Fibroblast of lung (primary cell): ENCODE measurements at regions not wholly inside any gene's neighbourhood (a gene's known extent, or its start where the extent isn't known, plus 50 kb on each side); places are given as distances from the start of the nearest gene placed in this dataset.
A peak's percentile ranks its signal among the peaks of the same experiment; 100 is the strongest.

Experiments used
- DNase-seq, 2 donors: peaks; one replicate each; pipeline versions ENCODE4 v3.0.0 to v3.0.0-alpha.2; 2010; ENCODE audit warnings: low read depth in 2 of 2
- H2AFZ ChIP-seq: 2 replicates; pipeline ENCODE4 v1.5.1; 2012; ENCODE audit warnings: low read length, control low read depth, inconsistent platforms
- H3K27ac ChIP-seq: 2 replicates; pipeline ENCODE4 v1.5.1; 2011; ENCODE audit warnings: low read length, control low read depth; ENCODE audit not compliant: insufficient read depth
- H3K27me3 ChIP-seq: 2 replicates; pipeline ENCODE4 v1.5.1; 2011; ENCODE audit warnings: mild to moderate bottlenecking, low read length; ENCODE audit not compliant: control insufficient read depth, insufficient read depth
- H3K36me3 ChIP-seq: 2 replicates; pipeline ENCODE4 v1.5.1; 2011; ENCODE audit warnings: low read length; ENCODE audit not compliant: control insufficient read depth, insufficient read depth
- H3K4me1 ChIP-seq: 2 replicates; pipeline ENCODE4 v1.5.1; 2011; ENCODE audit warnings: low read length; ENCODE audit not compliant: control insufficient read depth, insufficient read depth; ENCODE audit errors: extremely low read depth
- H3K4me2 ChIP-seq: 2 replicates; pipeline ENCODE4 v1.5.1; 2011; ENCODE audit warnings: low read length, control low read depth; ENCODE audit not compliant: insufficient read depth; ENCODE audit errors: extremely low read depth
- H3K4me3 ChIP-seq, 4 experiments: fragments of 200-600 bp in 1 of 4; sonication (generic) in 1 of 4; replicated peaks in 1 of 4; 2 replicates each; pipeline ENCODE4 v1.5.1; 2011 to 2016; ENCODE audit warnings: low read length in 4 of 4, low read depth in 3 of 4, mild to moderate bottlenecking in 3 of 4, control low read depth in 2 of 4, inconsistent platforms in 1 of 4, mixed read lengths in 1 of 4; ENCODE audit not compliant: insufficient read depth in 1 of 4; ENCODE audit errors: control extremely low read depth in 1 of 4
- H3K79me2 ChIP-seq: 2 replicates; pipeline ENCODE4 v1.5.1; 2012; ENCODE audit warnings: mild to moderate bottlenecking, low read length, inconsistent platforms; ENCODE audit not compliant: control insufficient read depth, insufficient read depth
- H3K9ac ChIP-seq: 2 replicates; pipeline ENCODE4 v1.5.1; 2011; ENCODE audit warnings: mild to moderate bottlenecking, low read length, control low read depth; ENCODE audit not compliant: insufficient read depth
- H3K9me3 ChIP-seq: 2 replicates; pipeline ENCODE4 v1.5.1; 2012; ENCODE audit warnings: low read depth, low read length; ENCODE audit not compliant: control insufficient read depth, insufficient read depth
- H4K20me1 ChIP-seq: 2 replicates; pipeline ENCODE4 v1.5.1; 2011; ENCODE audit warnings: low read length; ENCODE audit not compliant: control insufficient read depth, insufficient read depth; ENCODE audit errors: extremely low read depth
- CTCF ChIP-seq, 2 donors: IDR thresholded peaks in 1 of 2; conservative IDR thresholded peaks in 1 of 2; 1 replicate in 1 of 2; 2 replicates in 1 of 2; pipeline ENCODE4 v1.5.1; 2011 to 2012; ENCODE audit warnings: low read length in 2 of 2, control low read depth in 1 of 2, inconsistent platforms in 1 of 2, low read depth in 1 of 2, mild to moderate bottlenecking in 1 of 2
- EZH2 ChIP-seq: IDR thresholded peaks from 2 replicates; pipeline ENCODE4 v1.5.1; 2012; ENCODE audit warnings: low read length, control low read depth, mild to moderate bottlenecking; ENCODE audit errors: missing control alignments

- H4K20me1 ChIP-seq, result no peaks in the 10 kb centered on the region
- TF ChIP-seq EZH2, result no peak
- TF ChIP-seq CTCF (conservative IDR thresholded peaks at IDR 0.05 in 1 of 2, IDR thresholded peaks at IDR 0.05 in 1 of 2; ENCODE audit: low read depth in 1 of 2, low read length in 2 of 2), result no peak
- no peaks in the 10 kb centered on the region for H3K9me3 ChIP-seq
- H3K4me3 ChIP-seq, result no peak overlapping the region
- peak overlapping the region; percentile 47 for H2AFZ ChIP-seq
- H3K36me3 ChIP-seq, result no peaks in the 10 kb centered on the region
- DNase-seq, result peak in 1 of 2 donors; percentile 90
- no peak overlapping the region for H3K9ac ChIP-seq
- H3K27ac ChIP-seq, result no peak overlapping the region
- no peak overlapping the region for H3K4me2 ChIP-seq
- no peaks in the 10 kb centered on the region for H3K4me1 ChIP-seq
- H3K27me3 ChIP-seq, result no peaks in the 10 kb centered on the region
- H3K79me2 ChIP-seq, result no peaks in the 10 kb centered on the region
Observed at GRCh38 chr6:147741389-147741788, 232.9 kb downstream of the SAMD5 start.

GRCh38 chr6:147742440-147742839, 233.9 kb downstream of the SAMD5 start:
- no peaks in the 10 kb centered on the region for H3K27me3 ChIP-seq
- no peaks in the 10 kb centered on the region for H3K79me2 ChIP-seq
- H3K4me1 ChIP-seq, result no peaks in the 10 kb centered on the region
- no peaks in the 10 kb centered on the region for H4K20me1 ChIP-seq
- no peak overlapping the region for H3K4me2 ChIP-seq
- TF ChIP-seq CTCF (conservative IDR thresholded peaks at IDR 0.05 in 1 of 2, IDR thresholded peaks at IDR 0.05 in 1 of 2; ENCODE audit: low read depth in 1 of 2, low read length in 2 of 2) (no peak), EZH2 (no peak)
- H3K9ac ChIP-seq, result no peak overlapping the region
- no peaks in the 10 kb centered on the region for H3K9me3 ChIP-seq
- DNase-seq, result no peak
- H3K36me3 ChIP-seq, result no peaks in the 10 kb centered on the region
- H3K27ac ChIP-seq, result no peak overlapping the region
- H2AFZ ChIP-seq, result no peak overlapping the region
- H3K4me3 ChIP-seq, result no peak overlapping the region

- H3K9me3 ChIP-seq, result no peaks in the 10 kb centered on the region
- no peak overlapping the region for H3K4me2 ChIP-seq
- H4K20me1 ChIP-seq, result no peaks in the 10 kb centered on the region
- TF ChIP-seq EZH2 (no peak), CTCF (conservative IDR thresholded peaks at IDR 0.05 in 1 of 2, IDR thresholded peaks at IDR 0.05 in 1 of 2; ENCODE audit: low read depth in 1 of 2, low read length in 2 of 2) (no peak)
- H3K4me3 ChIP-seq, result no peak overlapping the region
- H3K9ac ChIP-seq, result no peak overlapping the region
- H3K79me2 ChIP-seq, result no peaks in the 10 kb centered on the region
- no peaks in the 10 kb centered on the region for H3K4me1 ChIP-seq
- DNase-seq, result no peak
- H3K27me3 ChIP-seq, result no peaks in the 10 kb centered on the region
- H3K27ac ChIP-seq, result no peak overlapping the region
- no peaks in the 10 kb centered on the region for H3K36me3 ChIP-seq
- no peak overlapping the region for H2AFZ ChIP-seq
Observed at GRCh38 chr6:147744012-147744411, 235.5 kb downstream of the SAMD5 start.
